SJCRH30 (cell line): ENCODE measurements at regions not wholly inside any gene's neighbourhood (a gene's known extent, or its start where the extent isn't known, plus 50 kb on each side); places are given as distances from the start of the nearest gene placed in this dataset.

Experiments used
- DNase-seq, 2 experiments: peaks; one replicate each; pipeline ENCODE4 v3.0.0-alpha.2; 2015 to 2020
- H3K27ac ChIP-seq: fragments of 250-450 bp; sonication (Bioruptor Pico); 2 replicates; pipeline ENCODE4 v1.5.1; 2020; ENCODE audit warnings: mild to moderate bottlenecking, moderate library complexity
- H3K27me3 ChIP-seq: fragments of 250-450 bp; sonication (Bioruptor Pico); 2 replicates; pipeline ENCODE4 v1.5.1; 2020; ENCODE audit warnings: mild to moderate bottlenecking, moderate library complexity
- H3K36me3 ChIP-seq: fragments of 250-450 bp; sonication (Bioruptor Pico); 2 replicates; pipeline ENCODE4 v1.5.1; 2020; ENCODE audit warnings: mild to moderate bottlenecking, moderate library complexity
- H3K4me1 ChIP-seq: fragments of 250-450 bp; sonication (Bioruptor Pico); 2 replicates; pipeline ENCODE4 v1.5.1; 2020; ENCODE audit warnings: mild to moderate bottlenecking, moderate library complexity
- H3K4me3 ChIP-seq: fragments of 250-450 bp; sonication (Bioruptor Pico); 2 replicates; pipeline ENCODE4 v1.5.1; 2020; ENCODE audit warnings: mild to moderate bottlenecking, moderate library complexity
- H3K9me3 ChIP-seq: fragments of 250-450 bp; sonication (Bioruptor Pico); replicated peaks from 2 replicates; pipeline ENCODE4 v1.5.1; 2020; ENCODE audit warnings: mild to moderate bottlenecking, moderate library complexity

GRCh38 chr11:21625982-21626381, 566.9 kb upstream of the ANO5 start:
- Histone ChIP-seq H3K27ac (no peak overlapping the region), H3K36me3 (no peaks in the 10 kb centered on the region), H3K9me3 (no peaks in the 10 kb centered on the region), H3K27me3 (no peaks in the 10 kb centered on the region), H3K4me3 (no peak overlapping the region), H3K4me1 (peaks cover 11% of the 10 kb centered on the region)
- peak; percentile 67 to 72 for DNase-seq

- DNase-seq: peak in 1 of 2 experiments; percentile 41
- Histone ChIP-seq H3K27me3 (no peaks in the 10 kb centered on the region), H3K36me3 (no peaks in the 10 kb centered on the region), H3K4me1 (peaks cover 11% of the 10 kb centered on the region), H3K27ac (no peak overlapping the region), H3K4me3 (no peak overlapping the region), H3K9me3 (no peaks in the 10 kb centered on the region)
Measured at GRCh38 chr11:21628641-21629040, 564.2 kb upstream of the ANO5 start.

GRCh38 chr11:21630934-21631478, 561.9 kb upstream of the ANO5 start:
- DNase-seq: no peak
- H3K27ac ChIP-seq: no peak overlapping the region
- no peaks in the 10 kb centered on the region for H3K9me3 ChIP-seq
- H3K4me3 ChIP-seq: no peak overlapping the region
- no peaks in the 10 kb centered on the region for H3K36me3 ChIP-seq
- no peaks in the 10 kb centered on the region for H3K27me3 ChIP-seq
- peaks cover 6% of the 10 kb centered on the region for H3K4me1 ChIP-seq

GRCh38 chr11:21631991-21632390, 560.9 kb upstream of the ANO5 start:
- DNase-seq: peak in 1 of 2 experiments; percentile 24
- H3K9me3 ChIP-seq: peaks cover 2% of the 10 kb centered on the region; the same call in 1 of the 2 replicates
- no peaks in the 10 kb centered on the region for H3K36me3 ChIP-seq
- H3K4me3 ChIP-seq: no peak overlapping the region
- H3K4me1 ChIP-seq: no peaks in the 10 kb centered on the region
- no peaks in the 10 kb centered on the region for H3K27me3 ChIP-seq
- no peak overlapping the region for H3K27ac ChIP-seq

GRCh38 chr11:21634491-21634890, 558.4 kb upstream of the ANO5 start:
- no peaks in the 10 kb centered on the region for H3K36me3 ChIP-seq
- H3K27ac ChIP-seq: no peak overlapping the region

GRCh38 chr11:21634956-21635355, 557.9 kb upstream of the ANO5 start:
- no peaks in the 10 kb centered on the region for H3K36me3 ChIP-seq
- H3K9me3 ChIP-seq: peaks cover 2% of the 10 kb centered on the region; the same call in 1 of the 2 replicates
- no peak overlapping the region for H3K27ac ChIP-seq
- H3K4me3 ChIP-seq: no peak overlapping the region
- no peaks in the 10 kb centered on the region for H3K27me3 ChIP-seq
- no peaks in the 10 kb centered on the region for H3K4me1 ChIP-seq
- DNase-seq: no peak

More at GRCh38 chr11:21634491-21634890, 558.4 kb upstream of the ANO5 start:
- no peaks in the 10 kb centered on the region for H3K27me3 ChIP-seq
- H3K4me3 ChIP-seq: no peak overlapping the region
- H3K4me1 ChIP-seq: no peaks in the 10 kb centered on the region
- peaks cover 2% of the 10 kb centered on the region; the same call in 1 of the 2 replicates for H3K9me3 ChIP-seq
- DNase-seq: no peak

- Histone ChIP-seq H3K4me1 (no peaks in the 10 kb centered on the region), H3K9me3 (peaks cover 2% of the 10 kb centered on the region; the same call in 1 of the 2 replicates), H3K27me3 (no peaks in the 10 kb centered on the region), H3K36me3 (no peaks in the 10 kb centered on the region), H3K4me3 (no peak overlapping the region), H3K27ac (no peak overlapping the region)
- no peak for DNase-seq
Measured at GRCh38 chr11:21635394-21636145, 557.3 kb upstream of the ANO5 start.

- H3K4me1 ChIP-seq: no peaks in the 10 kb centered on the region
- DNase-seq: no peak
- H3K36me3 ChIP-seq: no peaks in the 10 kb centered on the region
- peaks cover 2% of the 10 kb centered on the region; the same call in 1 of the 2 replicates for H3K9me3 ChIP-seq
- H3K4me3 ChIP-seq: no peak overlapping the region
- no peak overlapping the region for H3K27ac ChIP-seq
- H3K27me3 ChIP-seq: no peaks in the 10 kb centered on the region
Measured at GRCh38 chr11:21636561-21636960, 556.3 kb upstream of the ANO5 start.

- Histone ChIP-seq H3K27ac (no peak overlapping the region), H3K9me3 (peaks cover 2% of the 10 kb centered on the region; the same call in 1 of the 2 replicates), H3K27me3 (no peaks in the 10 kb centered on the region), H3K4me3 (no peak overlapping the region), H3K4me1 (no peaks in the 10 kb centered on the region), H3K36me3 (no peaks in the 10 kb centered on the region)
- no peak for DNase-seq
Measured at GRCh38 chr11:21640491-21640890, 552.4 kb upstream of the ANO5 start.

- Histone ChIP-seq H3K9me3 (peaks cover under 1% of the 10 kb centered on the region; the same call in 1 of the 2 replicates), H3K4me3 (no peak overlapping the region)
- no peak for DNase-seq
Measured at GRCh38 chr11:21641869-21642268, 551.0 kb upstream of the ANO5 start.

GRCh38 chr11:21646351-21646750, 546.5 kb upstream of the ANO5 start:
- no peaks in the 10 kb centered on the region for H3K36me3 ChIP-seq
- no peaks in the 10 kb centered on the region for H3K27me3 ChIP-seq
- H3K4me3 ChIP-seq: no peak overlapping the region
- DNase-seq: peak; percentile 21 to 60
- H3K4me1 ChIP-seq: peaks cover 6% of the 10 kb centered on the region; the same call in 1 of the 2 replicates
- H3K27ac ChIP-seq: no peak overlapping the region
- H3K9me3 ChIP-seq: no peaks in the 10 kb centered on the region

More at GRCh38 chr11:21641869-21642268, 551.0 kb upstream of the ANO5 start:
- H3K27ac ChIP-seq: no peak overlapping the region
- H3K4me1 ChIP-seq: peaks cover 6% of the 10 kb centered on the region; the same call in 1 of the 2 replicates
- no peaks in the 10 kb centered on the region for H3K36me3 ChIP-seq
- H3K27me3 ChIP-seq: no peaks in the 10 kb centered on the region

GRCh38 chr11:21650961-21651360, 541.9 kb upstream of the ANO5 start:
- no peak overlapping the region for H3K4me3 ChIP-seq

GRCh38 chr11:21653951-21654421, 538.9 kb upstream of the ANO5 start:
- Histone ChIP-seq H3K4me3 (no peak overlapping the region), H3K36me3 (no peaks in the 10 kb centered on the region), H3K27ac (no peak overlapping the region)

More at GRCh38 chr11:21650961-21651360, 541.9 kb upstream of the ANO5 start:
- Histone ChIP-seq H3K9me3 (no peaks in the 10 kb centered on the region), H3K27me3 (no peaks in the 10 kb centered on the region), H3K27ac (no peak overlapping the region), H3K4me1 (peaks cover 4% of the 10 kb centered on the region; the same call in 1 of the 2 replicates), H3K36me3 (no peaks in the 10 kb centered on the region)
- no peak for DNase-seq

GRCh38 chr11:21656065-21656464, 536.8 kb upstream of the ANO5 start:
- Histone ChIP-seq H3K4me3 (no peak overlapping the region), H3K27ac (no peak overlapping the region), H3K9me3 (no peaks in the 10 kb centered on the region), H3K4me1 (no peaks in the 10 kb centered on the region), H3K36me3 (no peaks in the 10 kb centered on the region), H3K27me3 (no peaks in the 10 kb centered on the region)
- no peak for DNase-seq

More at GRCh38 chr11:21653951-21654421, 538.9 kb upstream of the ANO5 start:
- DNase-seq: no peak
- Histone ChIP-seq H3K4me1 (no peaks in the 10 kb centered on the region), H3K27me3 (no peaks in the 10 kb centered on the region), H3K9me3 (no peaks in the 10 kb centered on the region)

GRCh38 chr11:21658654-21659193, 534.2 kb upstream of the ANO5 start:
- H3K27me3 ChIP-seq: no peaks in the 10 kb centered on the region
- no peak overlapping the region for H3K27ac ChIP-seq
- no peak overlapping the region for H3K4me3 ChIP-seq
- H3K4me1 ChIP-seq: no peaks in the 10 kb centered on the region
- DNase-seq: no peak
- H3K36me3 ChIP-seq: no peaks in the 10 kb centered on the region
- H3K9me3 ChIP-seq: no peaks in the 10 kb centered on the region
